Neuronal stem cell (in vitro differentiated cells): ENCODE measurements at regions not wholly inside any gene's neighbourhood (a gene's known extent, or its start where the extent isn't known, plus 50 kb on each side); places are given as distances from the start of the nearest gene placed in this dataset.

Source experiments
- DNase-seq: peaks from one replicate; pipeline ENCODE4 v3.0.0-alpha.2; 2013; ENCODE audit warnings: low spot score
- H2AFZ ChIP-seq: one replicate; pipeline ENCODE4 v1.6.1; 2013; ENCODE audit warnings: mild to moderate bottlenecking, low read length, inconsistent platforms
- H2AK5ac ChIP-seq: 2 replicates; pipeline ENCODE4 v1.6.1; 2013; ENCODE audit warnings: low read depth, mild to moderate bottlenecking, inconsistent platforms, low read length, moderate library complexity, mixed read lengths
- H2BK120ac ChIP-seq: 2 replicates; pipeline ENCODE4 v1.6.1; 2013; ENCODE audit warnings: low read depth, mild to moderate bottlenecking, inconsistent platforms, low read length, moderate library complexity, mixed read lengths
- H2BK12ac ChIP-seq: one replicate; pipeline ENCODE4 v1.6.1; 2013; ENCODE audit warnings: low read length, inconsistent platforms
- H2BK15ac ChIP-seq: 2 replicates; pipeline ENCODE4 v1.6.1; 2013; ENCODE audit warnings: mild to moderate bottlenecking, low read length, inconsistent platforms, mixed read lengths
- H2BK5ac ChIP-seq: one replicate; pipeline ENCODE4 v1.6.1; 2013; ENCODE audit warnings: inconsistent platforms, mild to moderate bottlenecking, low read length, moderate library complexity
- H3K14ac ChIP-seq: one replicate; pipeline ENCODE4 v1.6.1; 2013; ENCODE audit warnings: low read length, inconsistent platforms
- H3K18ac ChIP-seq: 2 replicates; pipeline ENCODE4 v1.6.1; 2013; ENCODE audit warnings: low read length, inconsistent platforms
- H3K23ac ChIP-seq: 2 replicates; pipeline ENCODE4 v1.6.1; 2013; ENCODE audit warnings: low read depth, mild to moderate bottlenecking, mixed read lengths, low read length, inconsistent platforms; ENCODE audit not compliant: poor library complexity
- H3K27ac ChIP-seq: replicated peaks from 3 replicates; pipeline ENCODE4 v1.5.1; 2013; ENCODE audit warnings: low read length, inconsistent platforms
- H3K27me3 ChIP-seq, 3 experiments: 2 replicates each; pipeline ENCODE4 v1.6.1; 2013; ENCODE audit warnings: low read length in 3 of 3, mild to moderate bottlenecking in 2 of 3, inconsistent platforms in 1 of 3, low read depth in 1 of 3, mixed read lengths in 1 of 3, moderate library complexity in 1 of 3; ENCODE audit not compliant: control insufficient read depth in 3 of 3, insufficient read depth in 3 of 3
- H3K36me3 ChIP-seq, 2 donors: replicated peaks in 1 of 2; 2 replicates each; pipeline ENCODE4 v1.6.1; 2013; ENCODE audit warnings: low read length in 2 of 2; ENCODE audit not compliant: control insufficient read depth in 2 of 2, insufficient read depth in 2 of 2
- H3K4ac ChIP-seq: 2 replicates; pipeline ENCODE4 v1.6.1; 2013; ENCODE audit warnings: inconsistent platforms, mild to moderate bottlenecking, low read length, moderate library complexity
- H3K4me1 ChIP-seq, 2 donors: 1 replicate in 1 of 2; 2 replicates in 1 of 2; pipeline ENCODE4 v1.6.1; 2013; ENCODE audit warnings: low read length in 2 of 2, low read depth in 1 of 2; ENCODE audit not compliant: control insufficient read depth in 2 of 2, insufficient read depth in 1 of 2
- H3K4me2 ChIP-seq: one replicate; pipeline ENCODE4 v1.6.1; 2013; ENCODE audit warnings: mild to moderate bottlenecking, low read length, inconsistent platforms; ENCODE audit not compliant: insufficient read depth, poor library complexity, severe bottlenecking
- H3K4me3 ChIP-seq, 2 donors: 2 replicates each; pipeline ENCODE4 v1.5.1; 2013; ENCODE audit warnings: low read length in 2 of 2, mild to moderate bottlenecking in 2 of 2, inconsistent platforms in 1 of 2, moderate library complexity in 1 of 2
- H3K79me1 ChIP-seq: one replicate; pipeline ENCODE4 v1.6.1; 2013; ENCODE audit warnings: low read depth, mild to moderate bottlenecking, inconsistent platforms, low read length, moderate library complexity
- H3K9ac ChIP-seq: one replicate; pipeline ENCODE4 v1.6.1; 2013; ENCODE audit warnings: mild to moderate bottlenecking, low read depth, low read length, inconsistent platforms; ENCODE audit not compliant: poor library complexity
- H3K9me3 ChIP-seq, 2 donors: replicated peaks in 1 of 2; 2 replicates each; pipeline versions ENCODE3 to v1.6.1; 2013; ENCODE audit warnings: low read length in 2 of 2, mild to moderate bottlenecking in 2 of 2, inconsistent platforms in 1 of 2, low read depth in 1 of 2, mixed read lengths in 1 of 2, moderate library complexity in 1 of 2; ENCODE audit not compliant: control insufficient read depth in 2 of 2, insufficient read depth in 1 of 2
- H4K8ac ChIP-seq: one replicate; pipeline ENCODE4 v1.6.1; 2013; ENCODE audit warnings: low read depth, mild to moderate bottlenecking, inconsistent platforms, low read length, moderate library complexity
- H4K91ac ChIP-seq: one replicate; pipeline ENCODE4 v1.6.1; 2013; ENCODE audit warnings: low read length, low read depth, mild to moderate bottlenecking, inconsistent platforms; ENCODE audit not compliant: poor library complexity
- WGBS, 2 donors: extraction: QIAGEN DNeasy Blood & Tissue Kit; methylation state at CpG; one replicate each; pipeline ENCODE4 v1.1.7; 2013; ENCODE audit warnings: missing lambda C conversion rate in 2 of 2, mixed read lengths in 1 of 2; ENCODE audit not compliant: insufficient read length in 2 of 2, insufficient replicate concordance in 1 of 2; ENCODE audit errors: extremely low coverage in 2 of 2; 5-methylcytosine and 5-hydroxymethylcytosine counted together

DNA sequence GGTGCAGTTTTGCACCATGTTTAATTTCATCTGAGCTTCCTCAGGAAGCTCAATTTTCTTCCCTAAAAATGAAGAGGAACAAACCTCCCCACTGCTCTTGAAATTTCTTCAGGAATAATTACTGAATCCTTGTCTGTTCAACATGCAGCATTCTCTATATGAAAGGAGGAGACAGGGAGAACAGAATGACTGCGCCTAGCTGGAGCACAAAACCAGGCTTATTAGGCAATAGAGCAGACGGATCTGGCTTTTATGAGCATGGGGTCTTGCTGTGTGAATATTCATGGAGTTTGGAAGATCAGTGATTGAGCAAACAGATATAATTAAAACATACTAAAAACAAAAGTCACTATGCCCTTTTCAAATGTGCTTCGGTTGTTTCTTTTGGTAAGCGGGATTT lies 148.1 kb downstream of the SUDS3 start:
- H3K9me3 ChIP-seq, result no peaks in the 10 kb centered on the region
- H3K4me3 ChIP-seq, result no peak overlapping the region
- H3K79me1 ChIP-seq, result no peaks in the 10 kb centered on the region
- H3K4me1 ChIP-seq, result peaks cover 0 to 4% of the 10 kb centered on the region in 2 donors
- no peak overlapping the region for H4K8ac ChIP-seq
- H3K23ac ChIP-seq, result no peak overlapping the region
- H3K4ac ChIP-seq, result no peak overlapping the region
- H3K14ac ChIP-seq, result no peak overlapping the region
- no peak overlapping the region for H4K91ac ChIP-seq
- no peak overlapping the region for H2BK120ac ChIP-seq
- H3K4me2 ChIP-seq, result no peak overlapping the region
- no peak overlapping the region for H2BK15ac ChIP-seq
- no peak overlapping the region for H2BK12ac ChIP-seq
- WGBS, 2 donors, result no CpG with 5 or more reads among the region's 4 CpGs
- no peak for DNase-seq
- H2AFZ ChIP-seq, result no peak overlapping the region
- no peaks in the 10 kb centered on the region for H3K36me3 ChIP-seq
- no peak overlapping the region for H3K18ac ChIP-seq
- no peak overlapping the region for H3K9ac ChIP-seq
- no peak overlapping the region for H2BK5ac ChIP-seq
- no peak overlapping the region for H3K27ac ChIP-seq
- H3K27me3 ChIP-seq, result no peaks in the 10 kb centered on the region
- no peak overlapping the region for H2AK5ac ChIP-seq

DNA sequence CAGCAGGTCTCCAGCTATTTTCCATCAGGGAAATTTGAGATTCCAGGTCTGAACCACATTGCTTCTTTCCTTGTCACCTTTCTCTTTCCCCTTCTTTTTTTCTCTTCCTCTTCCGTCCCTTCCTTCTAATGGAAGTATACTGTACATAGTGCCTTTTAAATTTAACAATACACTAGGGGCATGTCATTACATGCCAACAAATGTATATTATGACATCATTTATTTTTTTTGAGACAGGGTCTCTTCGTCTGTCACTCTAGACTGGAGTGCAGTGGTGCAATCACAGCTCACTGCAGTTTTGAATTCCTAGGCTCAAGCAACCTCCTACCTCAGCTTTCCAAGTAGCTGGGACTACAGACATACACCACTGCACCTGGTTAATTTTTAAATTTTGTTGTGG lies 148.9 kb downstream of the SUDS3 start:
- H2BK12ac ChIP-seq, result no peak overlapping the region
- no peak overlapping the region for H3K9ac ChIP-seq
- no peak overlapping the region for H3K23ac ChIP-seq
- DNase-seq, result no peak
- H3K4ac ChIP-seq, result no peak overlapping the region
- no peak overlapping the region for H4K8ac ChIP-seq
- H3K9me3 ChIP-seq, result no peaks in the 10 kb centered on the region
- no peak overlapping the region for H3K27ac ChIP-seq
- no peak overlapping the region for H3K14ac ChIP-seq
- no peak overlapping the region for H4K91ac ChIP-seq
- peaks cover 0 to 4% of the 10 kb centered on the region in 2 donors for H3K4me1 ChIP-seq
- no peak overlapping the region for H2BK120ac ChIP-seq
- no peak overlapping the region for H2BK15ac ChIP-seq
- H3K4me3 ChIP-seq, result no peak overlapping the region
- no peak overlapping the region for H3K18ac ChIP-seq
- H2BK5ac ChIP-seq, result no peak overlapping the region
- H3K36me3 ChIP-seq, result no peaks in the 10 kb centered on the region
- H2AK5ac ChIP-seq, result no peak overlapping the region
- no CpG with 5 or more reads among the region's 2 CpGs for WGBS, 2 donors
- H3K27me3 ChIP-seq, result no peaks in the 10 kb centered on the region
- H2AFZ ChIP-seq, result no peak overlapping the region
- H3K4me2 ChIP-seq, result no peak overlapping the region
- H3K79me1 ChIP-seq, result no peaks in the 10 kb centered on the region

DNA sequence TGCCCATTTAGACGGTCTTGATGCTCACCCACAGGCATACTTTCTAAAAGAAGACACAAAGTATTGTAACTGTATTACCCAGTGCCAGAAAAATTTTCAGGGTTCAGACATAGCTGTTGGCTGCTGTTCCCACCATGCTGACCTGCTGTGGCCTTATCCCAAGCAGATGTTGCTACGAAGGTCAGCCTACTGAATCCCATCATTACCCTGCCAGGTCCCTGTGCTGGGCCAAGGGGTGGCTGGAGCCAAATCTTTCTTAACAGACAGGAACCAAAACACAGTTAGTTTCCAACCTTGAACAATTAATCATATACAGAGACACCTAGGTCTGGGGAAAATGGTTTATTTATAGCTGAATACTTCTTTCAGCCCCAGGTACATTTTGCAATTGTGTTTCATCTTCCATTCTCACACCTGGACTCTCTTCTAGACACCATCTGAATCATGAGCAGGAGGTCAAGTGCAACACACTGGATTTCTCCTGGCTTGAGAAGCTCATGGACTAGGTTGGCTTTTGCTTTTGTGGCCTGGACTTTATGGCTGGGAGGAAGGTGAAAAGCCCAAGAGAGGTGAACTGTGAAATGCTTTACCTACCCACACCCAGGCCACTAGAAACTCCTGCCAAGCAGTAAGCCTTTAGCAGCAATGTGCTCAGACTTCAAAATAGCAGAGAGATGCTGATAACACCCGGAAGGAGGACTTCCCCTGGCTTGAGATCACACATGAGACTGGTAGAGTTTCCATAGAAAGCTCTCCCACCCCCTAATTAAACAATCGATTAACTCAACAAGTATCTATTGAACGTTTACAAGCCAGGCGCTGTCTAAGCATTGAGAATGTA lies 150.1 kb downstream of the SUDS3 start:
- Histone ChIP-seq H3K27me3 (no peaks in the 10 kb centered on the region), H2BK5ac (no peak overlapping the region), H2BK12ac (no peak overlapping the region), H3K4ac (no peak overlapping the region), H4K8ac (no peak overlapping the region), H3K4me1 (peaks cover 0 to 4% of the 10 kb centered on the region in 2 donors), H3K14ac (no peak overlapping the region), H2AK5ac (no peak overlapping the region), H3K79me1 (no peaks in the 10 kb centered on the region), H3K18ac (no peak overlapping the region), H2BK120ac (no peak overlapping the region), H3K4me3 (no peak overlapping the region), H3K23ac (no peak overlapping the region), H3K4me2 (no peak overlapping the region), H3K36me3 (no peaks in the 10 kb centered on the region), H3K9me3 (no peaks in the 10 kb centered on the region), H3K27ac (no peak overlapping the region), H4K91ac (no peak overlapping the region), H3K9ac (no peak overlapping the region), H2AFZ (no peak overlapping the region), H2BK15ac (no peak overlapping the region)
- DNase-seq, result no peak
- WGBS, 2 donors, result no CpG with 5 or more reads among the region's 6 CpGs

DNA sequence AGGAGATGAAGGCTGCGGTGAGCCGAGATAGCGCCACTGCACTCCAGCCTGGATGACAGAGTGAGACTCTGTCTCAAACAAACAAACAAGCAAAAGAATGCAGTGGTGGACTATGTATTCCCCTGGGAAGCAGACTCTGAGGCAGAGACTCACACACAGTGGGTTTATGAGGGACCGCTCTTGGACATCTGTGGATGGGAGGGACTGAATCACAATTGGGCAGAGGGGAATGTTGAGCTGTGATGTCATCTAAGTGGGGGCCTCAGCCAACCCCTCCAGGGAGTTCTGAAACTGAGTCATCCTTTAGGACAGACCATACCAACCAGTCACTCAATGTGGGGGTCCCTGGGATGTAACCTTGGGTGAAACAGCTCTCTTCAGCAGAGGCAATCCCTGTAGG lies 151.0 kb downstream of the SUDS3 start:
- Histone ChIP-seq H3K79me1 (no peaks in the 10 kb centered on the region), H3K18ac (no peak overlapping the region), H4K8ac (no peak overlapping the region), H2BK5ac (no peak overlapping the region), H2AFZ (no peak overlapping the region), H3K36me3 (no peaks in the 10 kb centered on the region), H3K4me2 (no peak overlapping the region), H3K4me1 (peaks cover 0 to 4% of the 10 kb centered on the region in 2 donors), H2BK12ac (no peak overlapping the region), H3K27me3 (no peaks in the 10 kb centered on the region), H3K14ac (no peak overlapping the region), H3K4me3 (no peak overlapping the region), H3K9me3 (no peaks in the 10 kb centered on the region), H3K4ac (no peak overlapping the region), H3K27ac (no peak overlapping the region), H3K9ac (no peak overlapping the region), H3K23ac (peak overlapping the region; percentile 25), H2BK120ac (no peak overlapping the region), H2AK5ac (no peak overlapping the region), H4K91ac (no peak overlapping the region), H2BK15ac (no peak overlapping the region)
- no CpG with 5 or more reads among the region's 4 CpGs for WGBS, 2 donors
- DNase-seq, result no peak
